GM12892 (cell line): ENCODE measurements at regions not wholly inside any gene's neighbourhood (a gene's known extent, or its start where the extent isn't known, plus 50 kb on each side); places are given as distances from the start of the nearest gene placed in this dataset.

Experiments
- POLR2A ChIP-seq: IDR thresholded peaks from 2 replicates; pipeline ENCODE4 v1.6.1; 2011; ENCODE audit warnings: low read depth, low read length, control low read depth
- POLR2AphosphoS5 ChIP-seq: IDR thresholded peaks from 2 replicates; pipeline ENCODE4 v1.6.1; 2011; ENCODE audit warnings: low read depth, low read length, control low read depth

GRCh38 chr18:60295674-60296073, 76.9 kb downstream of the MC4R start:
- TF ChIP-seq POLR2AphosphoS5 (no peak), POLR2A (no peak)
